ENCODE measurements at regions not wholly inside any gene's neighbourhood (a gene's known extent, or its start where the extent isn't known, plus 50 kb on each side); places are given as distances from the start of the nearest gene placed in this dataset.
"Not testable (repeated sequence)": the region's sequence is repeated elsewhere in the genome, so short reads cannot be mapped to it uniquely, and the experiment has no call there.

GRCh38 chr1:230591678-230592077 lies 50.6 kb upstream of the COG2 start:
- DNase-seq, result no peak

GRCh38 chr1:230589951-230590350 lies 52.3 kb upstream of the COG2 start:
- no peak for DNase-seq

- no peak for DNase-seq
Observed at GRCh38 chr1:230588323-230588746, 53.9 kb upstream of the COG2 start.

- no peak for DNase-seq
Observed at GRCh38 chr1:230587061-230587460, 55.2 kb upstream of the COG2 start.

GRCh38 chr1:230584660-230585059 lies 57.6 kb upstream of the COG2 start:
- no peak for DNase-seq

GRCh38 chr1:230581446-230582079 lies 60.7 kb upstream of the COG2 start:
- DNase-seq, result no peak

GRCh38 chr1:230578616-230579015 lies 63.7 kb upstream of the COG2 start:
- no peak for DNase-seq

GRCh38 chr1:230577537-230577936 lies 64.7 kb upstream of the COG2 start:
- no peak for DNase-seq

- DNase-seq, result no peak
Observed at GRCh38 chr1:230575886-230576500, 66.3 kb upstream of the COG2 start.

GRCh38 chr1:230574502-230574901 lies 67.8 kb upstream of the COG2 start:
- no peak for DNase-seq

- no peak for DNase-seq
Observed at GRCh38 chr1:230573658-230574057, 68.6 kb upstream of the COG2 start.

GRCh38 chr1:230572121-230573105 lies 69.9 kb upstream of the COG2 start:
- DNase-seq, result no peak

GRCh38 chr1:230570724-230571360 lies 71.4 kb upstream of the COG2 start:
- no peak for DNase-seq

- DNase-seq, result no peak
Observed at GRCh38 chr1:230569201-230569600, 73.1 kb upstream of the COG2 start.

GRCh38 chr1:230568676-230569075 lies 73.6 kb upstream of the COG2 start:
- DNase-seq, result no peak

- DNase-seq, result peak; percentile 68
Observed at GRCh38 chr1:230568008-230568407, 74.3 kb upstream of the COG2 start.

- DNase-seq, result no peak
Observed at GRCh38 chr1:230567221-230567575, 75.1 kb upstream of the COG2 start.

- not testable (repeated sequence) for DNase-seq
Observed at GRCh38 chr1:230566532-230567220, 75.6 kb upstream of the COG2 start.

- no peak for DNase-seq
Observed at GRCh38 chr1:230565141-230565540, 77.1 kb upstream of the COG2 start.

- DNase-seq, result no peak
Observed at GRCh38 chr1:230563591-230563990, 78.7 kb upstream of the COG2 start.

- DNase-seq, result no peak
Observed at GRCh38 chr1:230561570-230561969, 80.7 kb upstream of the COG2 start.

GRCh38 chr1:230558324-230558723 lies 84.0 kb upstream of the COG2 start:
- DNase-seq, result no peak

- DNase-seq, result no peak
Observed at GRCh38 chr1:230556453-230556852, 85.8 kb upstream of the COG2 start.
